GM21825 (cell line): ENCODE measurements at regions not wholly inside any gene's neighbourhood (a gene's known extent, or its start where the extent isn't known, plus 50 kb on each side); places are given as distances from the start of the nearest gene placed in this dataset.

Experiments
- ATAC-seq: cut with Tn5 transposase; IDR thresholded peaks from one replicate; pipeline ENCODE4 v1.9.1; 2021; ENCODE audit warnings: mild to moderate bottlenecking, moderate library complexity; ENCODE audit not compliant: unreplicated experiment

DNA sequence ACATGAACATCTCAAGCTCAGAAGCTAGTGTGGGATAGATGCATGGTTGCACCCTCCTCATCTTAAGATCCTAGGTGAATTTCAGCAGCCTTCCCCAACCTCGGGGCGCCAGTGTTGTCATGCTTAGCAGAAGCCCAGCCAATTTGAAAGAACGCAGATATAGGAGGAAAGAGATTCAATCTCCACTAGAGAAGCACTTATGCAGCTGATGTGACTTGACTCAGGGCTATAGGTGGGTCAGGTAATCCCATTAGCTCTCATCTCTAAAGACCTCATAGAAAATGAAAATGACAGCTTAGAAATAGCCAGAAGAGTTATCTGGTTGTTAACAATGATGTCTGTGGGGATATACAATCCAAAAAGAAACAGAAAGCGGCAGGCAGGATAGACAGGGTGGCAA is 310.5 kb downstream of the GPAM start:
- no peak for ATAC-seq

DNA sequence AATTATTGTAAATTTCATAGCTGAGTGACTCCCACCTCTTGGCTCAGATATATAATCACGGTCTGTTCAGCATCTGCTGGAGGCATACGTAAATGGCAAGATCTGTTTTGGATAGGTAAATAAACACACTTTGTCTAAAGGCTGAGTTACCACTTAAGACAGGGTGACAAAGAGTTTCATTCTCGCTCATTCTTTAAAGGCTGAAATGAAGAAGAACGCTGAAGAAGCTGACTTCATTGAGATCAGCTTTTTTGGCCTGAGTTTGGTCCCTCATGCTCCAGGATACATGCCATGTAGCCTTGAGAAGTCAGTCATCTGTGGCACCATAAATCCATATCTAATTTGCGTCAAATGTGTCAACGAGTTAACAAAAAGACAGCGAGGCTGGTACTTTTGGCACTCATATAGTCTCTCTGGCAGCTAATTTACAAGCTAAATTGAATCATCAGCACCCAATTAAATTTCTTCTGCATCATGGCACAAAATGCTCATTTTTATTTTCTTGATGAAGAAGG is 309.9 kb downstream of the GPAM start:
- ATAC-seq: no peak

DNA sequence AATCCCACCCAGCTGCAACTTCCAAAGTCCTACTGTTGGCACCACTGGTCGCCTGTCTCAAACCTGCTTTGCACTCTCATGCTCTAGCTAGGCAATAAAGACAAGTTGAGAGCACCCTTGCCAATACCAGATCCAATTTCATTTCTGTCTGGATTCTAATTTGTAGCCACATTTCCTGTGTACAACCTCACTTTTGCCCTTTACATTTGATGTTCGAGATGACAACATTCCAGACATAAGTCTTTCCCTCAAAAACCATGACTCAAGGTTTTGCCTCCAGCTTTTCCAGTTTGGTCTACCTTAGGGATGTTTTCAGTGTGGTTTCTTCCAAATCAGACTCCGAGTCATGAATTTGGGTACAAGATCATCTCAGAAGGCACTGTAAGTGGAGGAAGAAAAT is 309.0 kb downstream of the GPAM start:
- ATAC-seq: no peak

DNA sequence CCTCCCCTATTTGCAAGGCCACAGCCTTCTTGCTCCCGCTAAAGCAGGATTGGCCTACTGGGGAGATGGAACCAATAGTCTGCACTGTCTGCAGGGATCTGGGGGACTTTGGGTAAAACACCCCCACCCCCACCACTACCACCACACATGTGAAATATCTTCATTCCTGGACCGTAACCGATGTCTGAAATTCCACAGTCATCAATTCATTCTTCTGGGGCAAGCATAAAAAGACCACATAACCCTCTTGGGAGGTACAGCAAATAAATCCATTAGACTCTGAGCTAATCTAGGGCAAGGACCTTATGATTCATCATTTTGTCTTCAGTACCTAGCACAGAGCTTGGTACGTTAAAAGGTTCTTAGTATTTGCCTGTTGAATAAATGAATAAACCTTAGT is 307.8 kb downstream of the GPAM start:
- no peak for ATAC-seq

DNA sequence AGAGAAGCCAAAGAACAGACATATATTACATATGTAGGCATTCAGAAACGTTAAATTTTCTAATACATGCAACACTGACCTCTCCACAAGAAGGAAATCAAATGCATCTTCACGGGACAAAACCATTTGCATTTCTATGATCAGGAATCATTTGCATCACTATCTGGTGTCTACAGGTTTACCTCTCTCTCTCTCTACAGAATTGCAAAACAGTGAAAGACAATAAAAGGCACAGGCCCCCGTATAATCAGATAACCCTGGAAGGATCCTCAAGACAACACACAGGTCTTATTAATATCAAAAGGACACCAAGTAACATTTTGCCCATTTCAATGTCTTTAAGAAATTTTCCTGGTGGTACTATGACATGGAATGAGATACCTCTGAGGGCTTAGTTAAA is 306.3 kb downstream of the GPAM start:
- no peak for ATAC-seq

DNA sequence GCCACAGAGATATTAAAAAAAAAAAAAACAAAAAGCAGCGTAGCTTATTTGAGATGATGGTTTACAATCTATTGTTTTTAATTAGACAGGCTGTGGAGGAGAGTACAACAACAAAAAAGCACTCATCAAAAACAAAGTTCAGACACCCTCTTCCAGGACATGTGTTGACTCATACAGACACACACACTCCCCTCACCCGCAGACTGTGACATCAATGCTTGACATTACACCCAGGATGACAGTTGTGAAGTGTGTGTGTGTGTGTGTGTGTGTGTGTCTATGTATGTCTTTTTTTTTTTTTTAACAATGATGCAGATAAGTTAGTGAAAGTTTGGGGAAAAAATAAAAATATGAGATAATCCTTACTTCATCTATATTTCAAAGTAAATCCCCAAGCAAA is 303.6 kb downstream of the GPAM start:
- ATAC-seq: no peak

DNA sequence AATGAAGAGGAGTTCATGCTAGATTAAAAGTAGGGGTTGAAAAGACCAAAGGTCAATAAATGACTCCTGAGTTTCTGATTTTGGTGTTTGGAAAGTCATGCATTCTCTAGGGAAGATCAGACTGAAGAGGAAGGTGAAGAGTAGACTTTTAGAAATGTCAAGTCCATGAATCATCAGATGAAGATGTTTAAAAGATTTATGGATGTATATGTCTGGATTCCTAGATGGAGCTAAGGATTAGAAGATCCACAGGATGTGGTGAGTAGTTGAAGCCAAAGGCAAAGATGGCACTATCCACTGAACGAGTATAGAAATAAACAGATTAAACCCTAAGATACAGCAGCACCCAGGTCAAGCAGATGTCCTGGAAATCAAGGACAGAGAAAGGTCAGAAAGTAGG is 298.5 kb downstream of the GPAM start:
- ATAC-seq: no peak

DNA sequence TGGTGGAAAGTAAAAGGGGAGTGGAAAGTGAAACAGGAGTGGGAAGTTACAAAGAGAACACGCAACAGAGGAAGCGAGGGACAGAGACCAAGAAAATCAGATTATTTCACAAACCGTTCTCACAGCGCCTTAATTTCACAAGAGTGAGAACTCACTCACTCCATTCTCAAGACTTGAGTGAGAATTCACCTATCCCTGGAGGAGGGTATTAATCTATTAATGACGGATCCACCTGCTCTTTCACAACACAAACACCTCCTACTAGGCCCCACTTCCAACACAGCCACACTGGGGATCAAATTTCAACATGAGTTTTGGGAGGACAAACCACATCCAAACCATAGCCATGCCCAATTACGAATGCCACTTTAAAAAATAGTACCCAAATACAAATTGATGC is 297.6 kb downstream of the GPAM start:
- ATAC-seq: no peak

DNA sequence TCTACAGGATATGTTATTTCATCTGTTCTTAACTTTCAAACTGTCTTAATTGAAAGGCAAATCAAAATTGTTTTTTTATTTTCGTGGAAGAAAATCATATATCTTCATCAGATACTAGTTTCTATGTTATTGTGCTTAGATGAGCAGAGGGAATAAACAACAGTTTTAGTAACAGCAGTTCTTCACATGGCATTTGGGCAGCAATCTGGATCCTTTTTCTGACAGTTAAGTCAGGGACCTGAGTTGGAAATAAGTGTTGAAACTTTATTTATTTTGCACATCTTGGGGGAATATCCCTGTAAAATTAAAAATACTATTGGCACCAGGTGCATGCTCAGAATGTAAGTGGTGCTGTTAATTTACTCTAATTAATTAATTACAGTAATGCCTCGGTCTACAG is 296.3 kb downstream of the GPAM start:
- no peak for ATAC-seq

DNA sequence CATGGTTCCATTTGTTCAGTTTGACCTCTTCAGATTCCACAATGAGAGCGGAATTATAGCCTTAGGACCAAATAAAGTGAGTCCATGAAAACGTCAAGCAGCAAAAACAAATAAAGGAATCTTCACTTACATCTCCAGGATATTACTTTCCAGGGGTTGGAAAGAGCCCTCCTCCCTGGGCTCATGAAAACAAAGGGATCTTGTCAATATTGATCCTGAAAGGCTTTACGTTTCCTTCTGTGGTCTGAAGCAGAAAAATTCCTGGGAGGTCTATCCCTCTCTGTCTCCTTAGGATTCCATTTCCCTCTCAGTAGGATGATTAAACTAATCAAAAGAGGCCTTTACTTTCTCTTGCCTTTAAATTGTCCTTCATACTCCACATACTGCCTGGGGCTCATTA is 293.5 kb downstream of the GPAM start:
- ATAC-seq: no peak

DNA sequence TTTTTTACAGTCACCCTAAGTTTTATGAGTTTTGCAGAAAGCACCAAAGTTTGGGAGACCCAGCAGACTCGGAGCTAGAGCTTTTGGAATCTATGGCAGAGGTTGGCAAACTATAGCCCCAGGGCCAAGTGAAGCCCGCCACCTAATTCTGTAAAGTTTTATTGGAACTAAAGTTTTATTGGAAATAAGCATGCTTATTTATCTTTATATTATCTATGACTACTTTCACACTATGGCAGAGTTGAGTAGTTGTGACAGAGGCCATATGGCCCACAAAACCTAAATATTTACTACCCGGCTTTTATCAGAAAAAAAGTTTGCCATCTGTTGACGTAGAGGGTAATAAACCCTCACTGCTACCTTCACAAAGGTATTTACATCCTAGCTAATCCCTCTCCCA is 267.6 kb downstream of the GPAM start:
- ATAC-seq: no peak

DNA sequence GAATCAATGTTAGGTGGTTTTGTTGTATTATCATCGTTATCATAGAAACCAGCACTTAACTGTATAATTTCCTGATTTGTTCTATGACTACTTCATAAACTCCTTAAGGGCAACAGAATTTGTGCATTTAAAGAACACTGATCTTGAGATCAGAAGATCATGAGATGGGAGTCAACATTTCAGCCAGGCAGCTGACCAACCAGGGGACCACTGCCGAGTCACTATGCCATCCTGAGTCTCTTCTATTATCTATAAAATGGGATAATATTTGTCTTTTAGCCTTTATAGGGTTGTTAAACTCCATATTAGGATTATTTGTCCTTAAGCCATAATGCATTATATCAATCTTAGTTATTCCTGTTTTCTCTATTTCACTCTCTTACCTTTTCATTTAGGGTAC is 261.7 kb downstream of the GPAM start:
- ATAC-seq: no peak

DNA sequence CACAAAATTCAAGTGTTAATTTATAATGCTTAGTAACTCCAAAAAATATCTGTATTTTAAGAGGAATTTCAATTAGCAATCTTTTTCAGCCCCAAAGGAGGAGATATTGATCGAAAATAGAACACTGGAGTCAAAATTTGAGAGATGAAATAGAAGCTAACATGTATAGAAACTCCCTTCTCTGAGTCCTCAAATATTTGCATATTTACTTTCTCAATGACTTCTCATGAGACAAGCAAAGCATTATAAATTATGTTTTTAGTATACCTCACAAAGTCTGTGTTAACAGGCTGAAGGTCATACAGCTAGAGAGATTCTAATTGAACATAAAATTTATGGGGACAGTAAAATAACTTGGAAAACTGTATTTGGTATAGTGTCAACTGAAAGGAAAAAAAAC is 260.5 kb downstream of the GPAM start:
- ATAC-seq: no peak

DNA sequence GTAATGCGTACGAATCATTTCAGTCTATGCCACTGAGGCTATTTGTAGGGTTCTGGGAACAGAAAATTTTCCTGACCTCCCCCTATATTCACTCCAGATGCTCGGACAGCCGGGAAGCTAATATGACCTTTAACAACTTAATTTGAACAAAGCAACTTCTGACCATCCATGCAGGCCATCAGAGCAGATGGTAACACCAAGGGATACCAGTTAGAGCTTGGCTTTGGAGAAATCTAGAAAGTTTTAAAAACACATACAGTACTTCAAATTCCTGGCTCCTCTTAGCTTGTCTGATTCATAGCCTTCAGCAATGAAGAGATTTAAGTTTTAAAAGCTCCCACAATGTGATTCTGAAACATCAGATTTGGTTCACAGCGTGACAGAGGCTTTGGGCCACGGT is 257.3 kb downstream of the GPAM start:
- ATAC-seq: no peak

DNA sequence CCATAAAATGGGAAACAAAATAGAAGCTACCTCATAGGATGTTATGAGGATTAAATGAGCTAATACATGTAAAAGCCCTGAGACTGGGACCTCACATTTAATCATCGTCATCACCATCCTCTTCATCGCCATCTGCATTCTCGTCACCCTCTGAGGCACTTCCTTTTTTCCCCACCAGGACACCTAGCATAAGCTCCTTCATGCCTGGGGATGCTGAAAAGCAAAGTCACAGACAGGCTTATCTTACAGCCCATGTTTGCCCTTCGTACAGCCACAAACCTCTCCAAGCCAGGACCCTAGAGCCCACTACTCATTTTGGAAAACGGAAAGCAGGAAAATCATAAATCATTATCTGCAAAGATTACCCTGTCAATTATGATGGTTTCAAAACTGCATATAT is 249.6 kb downstream of the GPAM start:
- ATAC-seq: no peak

DNA sequence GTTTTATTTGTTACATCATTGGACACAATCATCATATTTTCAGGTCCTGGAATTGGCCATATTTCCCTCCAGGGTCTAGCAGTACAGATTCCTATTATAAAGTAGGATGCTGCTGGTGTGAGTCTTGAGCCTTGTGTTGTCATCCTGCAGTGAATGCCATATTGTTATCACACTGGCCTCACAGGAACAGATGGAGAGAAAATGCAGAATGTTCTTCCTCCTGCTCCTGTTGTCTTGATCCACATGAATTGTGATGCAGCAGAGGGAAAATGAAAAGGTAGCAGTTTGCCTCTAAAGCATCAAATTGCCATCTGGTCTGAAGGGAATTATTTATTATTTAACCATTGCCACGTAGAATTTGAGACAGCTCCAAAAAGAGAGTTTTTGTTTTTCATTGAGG is 248.6 kb downstream of the GPAM start:
- ATAC-seq: no peak

DNA sequence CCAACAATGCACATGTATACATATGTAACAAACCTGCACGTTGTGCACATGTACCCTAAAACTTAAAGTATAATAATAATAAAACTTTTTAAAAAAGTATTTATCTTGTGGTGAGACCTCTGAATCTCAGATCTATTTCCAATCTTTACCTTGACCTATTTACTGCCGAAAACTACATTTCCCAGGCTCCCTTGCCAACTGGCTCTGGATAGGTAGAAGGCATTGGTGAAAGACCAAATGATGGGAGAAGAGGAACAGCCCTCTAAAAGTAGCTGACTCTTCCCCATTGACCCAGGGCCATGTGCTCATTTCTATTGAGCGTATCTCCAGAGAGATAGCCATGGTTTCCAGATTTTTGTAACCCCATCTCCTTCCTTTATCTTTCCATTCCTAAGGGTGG is 247.4 kb downstream of the GPAM start:
- no peak for ATAC-seq

DNA sequence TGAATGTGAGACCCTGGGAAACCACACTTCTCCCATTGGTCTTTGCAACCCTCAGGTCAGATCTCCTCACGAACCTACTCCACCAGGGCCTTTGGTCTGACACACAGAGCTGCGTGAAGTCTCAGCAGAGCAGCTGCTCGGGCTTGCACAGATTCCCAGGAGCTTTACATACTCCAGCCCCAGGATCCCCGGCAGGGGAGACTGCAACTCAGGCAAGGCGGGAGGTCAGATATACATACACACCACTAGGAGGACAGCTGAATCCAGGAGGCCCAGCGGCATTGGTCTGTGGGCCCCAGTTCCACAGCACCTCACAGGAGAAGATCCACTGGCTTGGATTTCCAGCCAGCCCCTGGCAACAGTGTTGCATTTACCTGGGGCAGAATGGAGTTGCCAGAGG is 239.2 kb downstream of the GPAM start:
- ATAC-seq: no peak

DNA sequence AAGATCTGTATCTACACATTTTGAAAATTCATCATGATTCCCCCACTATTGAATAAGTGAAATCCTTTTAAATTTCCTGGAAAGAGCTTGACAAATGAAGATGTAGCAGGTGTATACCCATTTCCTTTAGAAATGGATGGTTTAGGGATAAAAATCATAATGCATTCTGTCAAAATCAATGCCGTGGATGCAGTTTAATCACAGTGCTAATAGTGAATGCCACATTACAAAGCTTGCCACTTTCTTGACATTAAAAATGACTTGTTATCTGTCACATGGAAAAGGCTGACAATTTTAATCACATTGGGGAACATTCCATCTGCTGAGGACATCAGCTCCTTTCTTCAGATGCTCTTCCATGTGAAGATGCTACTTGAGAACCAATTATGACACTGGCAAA is 229.6 kb downstream of the GPAM start:
- no peak for ATAC-seq

DNA sequence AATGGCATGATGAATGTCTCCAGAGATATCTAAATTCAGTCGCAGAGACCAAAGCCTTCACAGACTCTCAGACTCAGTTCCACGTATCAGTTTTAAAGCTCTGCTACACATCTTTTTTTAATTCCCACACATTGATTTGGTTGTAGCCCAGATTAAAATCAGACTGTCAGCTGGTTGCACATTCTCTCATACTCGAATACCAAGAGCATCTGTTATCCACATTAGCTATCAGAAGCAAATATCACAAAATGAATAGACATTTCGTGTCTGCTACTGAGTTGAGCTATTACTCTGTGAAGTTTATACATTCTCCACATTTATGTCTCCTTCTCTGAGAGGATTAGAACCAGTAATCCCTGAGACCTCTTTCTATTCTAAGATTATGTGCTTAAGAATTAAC is 229.2 kb downstream of the GPAM start:
- no peak for ATAC-seq

DNA sequence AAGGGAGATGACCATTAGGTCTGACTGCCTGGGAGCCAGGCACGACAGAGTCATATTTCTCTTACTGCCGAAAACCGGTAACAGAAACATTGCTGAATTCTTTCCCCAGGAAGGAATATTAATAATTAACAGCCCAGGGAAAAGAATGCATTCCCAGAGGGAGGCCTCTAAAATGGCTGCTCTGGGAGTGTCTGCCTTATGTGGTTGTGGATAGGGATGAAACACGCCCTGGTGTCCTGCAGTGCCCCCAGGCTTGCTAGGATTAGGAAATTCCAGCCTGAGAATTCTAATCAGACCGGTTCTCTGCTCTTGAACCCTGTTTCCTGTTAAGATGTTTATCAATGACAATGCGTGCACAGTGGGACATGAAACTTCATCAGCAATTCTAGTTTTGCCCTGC is 226.7 kb downstream of the GPAM start:
- no peak for ATAC-seq

DNA sequence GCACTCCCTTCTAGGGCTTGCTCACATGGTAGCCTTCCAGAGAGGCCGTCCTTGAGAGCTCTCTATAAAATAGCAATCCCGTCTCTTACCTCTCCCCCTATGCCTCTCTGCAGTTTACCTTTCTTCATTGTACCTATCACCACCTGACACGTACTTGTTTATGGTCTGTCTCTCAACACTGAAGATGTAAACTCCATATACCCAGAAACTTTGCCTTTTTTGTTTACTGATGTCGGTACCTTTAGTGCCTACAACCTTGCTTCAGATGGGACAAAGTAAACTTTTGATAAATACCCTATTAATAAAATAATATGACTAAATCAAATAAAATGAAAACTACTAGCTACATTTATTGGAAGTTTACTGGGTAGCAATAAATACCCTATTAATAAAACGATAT is 220.6 kb downstream of the GPAM start:
- no peak for ATAC-seq

DNA sequence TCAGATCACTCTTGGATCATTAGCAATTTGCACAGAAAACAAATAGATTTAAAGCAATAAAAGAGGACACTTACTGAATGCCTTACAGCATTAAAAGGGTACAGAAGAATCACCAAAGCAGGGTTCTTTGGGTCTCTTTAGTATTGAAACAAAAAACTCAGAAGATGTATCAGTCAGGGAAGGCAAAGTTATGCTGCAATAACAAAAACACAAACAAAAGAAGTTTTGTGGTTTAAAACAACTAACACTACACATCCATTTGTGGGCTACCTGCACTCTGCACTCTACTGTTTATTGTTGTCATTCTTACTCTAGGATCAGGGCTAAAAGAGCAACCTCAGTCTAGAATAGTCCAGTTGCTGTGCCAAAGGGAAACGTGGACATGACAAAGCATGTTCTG is 216.4 kb downstream of the GPAM start:
- no peak for ATAC-seq

DNA sequence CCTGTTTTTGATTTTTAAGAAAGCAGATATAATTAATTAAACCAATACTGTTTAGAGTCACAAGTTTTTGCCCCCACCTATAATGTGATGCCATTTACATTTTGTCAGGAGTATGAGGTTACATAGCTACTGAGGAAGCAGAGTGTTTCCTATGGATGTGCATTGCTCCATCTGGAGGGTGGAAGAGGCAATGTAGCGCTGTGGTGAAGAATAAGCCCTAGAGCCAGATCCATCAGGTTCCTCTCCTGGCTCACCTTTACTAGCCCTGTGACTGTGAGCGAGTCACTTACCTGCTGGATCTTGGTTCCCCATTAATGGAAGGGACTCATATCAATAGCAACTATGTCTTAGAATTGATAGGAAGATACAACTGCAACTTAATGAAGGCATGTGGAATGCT is 216.0 kb downstream of the GPAM start:
- ATAC-seq: no peak
